Upper lobe of right lung (tissue), 1 donor: ENCODE measurements at regions not wholly inside any gene's neighbourhood (a gene's known extent, or its start where the extent isn't known, plus 50 kb on each side); places are given as distances from the start of the nearest gene placed in this dataset.

Experiments
- ATAC-seq: fragments of 200-7000 bp; cut with Tn5 transposase; one replicate; pipeline ENCODE4 v1.9.1; 2020; ENCODE audit warnings: mild to moderate bottlenecking, moderate library complexity
- DNase-seq: peaks from one replicate; pipeline ENCODE4 v3.0.0-alpha.2; 2020
- H3K27ac ChIP-seq: fragments of 200-600 bp; one replicate; pipeline ENCODE4 v1.8.0; 2022
- H3K27me3 ChIP-seq: fragments of 200-600 bp; one replicate; pipeline ENCODE4 v1.8.0; 2022; ENCODE audit warnings: mild to moderate bottlenecking
- H3K36me3 ChIP-seq: fragments of 200-600 bp; one replicate; pipeline ENCODE4 v1.8.0; 2022
- H3K4me1 ChIP-seq: fragments of 200-600 bp; one replicate; pipeline ENCODE4 v1.8.0; 2022
- H3K4me3 ChIP-seq: fragments of 200-600 bp; one replicate; pipeline ENCODE4 v1.8.0; 2022; ENCODE audit warnings: mild to moderate bottlenecking
- H3K9me3 ChIP-seq: fragments of 200-600 bp; one replicate; pipeline ENCODE4 v1.8.0; 2022
- intact Hi-C: fragments of 100-400 bp; cut with DNase I; formaldehyde crosslinking; loops from one replicate; pipeline ENCODE4 v1.11.0; 2022
- TF ChIP-seq, protein P1 (sequence below): fragments of 200-600 bp; IDR thresholded peaks from one replicate; pipeline ENCODE4 v1.8.0; 2022; ENCODE audit warnings: antibody characterized with exemption
- donor health status: DM: no; HTN: yes; CAD: no; lungs with severe emphysema.

DNA sequence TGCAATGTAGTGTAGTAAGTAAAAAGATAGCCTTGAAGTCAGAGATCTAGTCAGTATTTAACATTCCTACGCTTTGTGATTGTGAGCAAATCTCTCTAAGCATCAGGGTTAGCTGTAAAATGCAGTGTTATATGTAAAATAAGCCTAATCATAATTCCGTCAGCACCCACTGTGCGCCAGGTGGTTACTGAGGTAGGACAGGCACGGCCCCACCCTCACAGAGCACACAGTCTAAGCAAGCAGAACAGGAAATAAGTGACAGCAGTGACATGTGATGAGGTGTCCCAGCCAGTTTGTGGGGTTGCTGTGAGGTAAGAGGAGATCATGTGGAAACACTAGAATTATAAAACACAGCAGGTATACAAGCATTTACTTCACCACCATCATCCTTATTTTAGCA lies 267.1 kb downstream of the ICOS start:
- H3K4me3 ChIP-seq: no peak overlapping the region
- intact Hi-C loops: no loop called here
- ATAC-seq (peak; percentile 25), DNase-seq (no peak)
- TF ChIP-seq, protein P1, sequence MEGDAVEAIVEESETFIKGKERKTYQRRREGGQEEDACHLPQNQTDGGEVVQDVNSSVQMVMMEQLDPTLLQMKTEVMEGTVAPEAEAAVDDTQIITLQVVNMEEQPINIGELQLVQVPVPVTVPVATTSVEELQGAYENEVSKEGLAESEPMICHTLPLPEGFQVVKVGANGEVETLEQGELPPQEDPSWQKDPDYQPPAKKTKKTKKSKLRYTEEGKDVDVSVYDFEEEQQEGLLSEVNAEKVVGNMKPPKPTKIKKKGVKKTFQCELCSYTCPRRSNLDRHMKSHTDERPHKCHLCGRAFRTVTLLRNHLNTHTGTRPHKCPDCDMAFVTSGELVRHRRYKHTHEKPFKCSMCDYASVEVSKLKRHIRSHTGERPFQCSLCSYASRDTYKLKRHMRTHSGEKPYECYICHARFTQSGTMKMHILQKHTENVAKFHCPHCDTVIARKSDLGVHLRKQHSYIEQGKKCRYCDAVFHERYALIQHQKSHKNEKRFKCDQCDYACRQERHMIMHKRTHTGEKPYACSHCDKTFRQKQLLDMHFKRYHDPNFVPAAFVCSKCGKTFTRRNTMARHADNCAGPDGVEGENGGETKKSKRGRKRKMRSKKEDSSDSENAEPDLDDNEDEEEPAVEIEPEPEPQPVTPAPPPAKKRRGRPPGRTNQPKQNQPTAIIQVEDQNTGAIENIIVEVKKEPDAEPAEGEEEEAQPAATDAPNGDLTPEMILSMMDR: no peak
- H3K36me3 ChIP-seq: no peaks in the 10 kb centered on the region
- H3K4me1 ChIP-seq: no peaks in the 10 kb centered on the region
- H3K9me3 ChIP-seq: no peaks in the 10 kb centered on the region
- no peak overlapping the region for H3K27ac ChIP-seq
- no peaks in the 10 kb centered on the region for H3K27me3 ChIP-seq

DNA sequence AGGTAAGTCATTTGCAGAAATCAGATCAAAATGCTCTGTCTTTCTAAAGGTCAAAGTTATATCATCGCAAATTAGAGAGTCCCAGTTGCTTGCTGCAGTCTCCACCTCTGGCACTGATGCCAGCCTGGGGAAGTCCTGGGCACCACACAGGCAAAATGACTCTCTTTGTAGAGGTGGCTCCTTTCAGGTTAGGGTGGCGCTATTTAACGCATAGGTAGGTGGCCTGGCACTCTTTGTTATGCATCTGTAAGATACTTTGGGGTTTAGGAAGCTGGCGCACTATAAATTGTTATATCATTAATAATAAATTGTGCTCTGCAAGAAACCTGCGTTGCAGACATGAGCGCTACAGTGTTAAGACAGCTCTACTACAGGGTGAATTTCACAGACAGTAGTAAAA lies 268.5 kb downstream of the ICOS start:
- Histone ChIP-seq H3K9me3 (no peaks in the 10 kb centered on the region), H3K27ac (no peak overlapping the region), H3K4me3 (no peak overlapping the region), H3K4me1 (no peaks in the 10 kb centered on the region), H3K36me3 (no peaks in the 10 kb centered on the region), H3K27me3 (no peaks in the 10 kb centered on the region)
- TF ChIP-seq, protein P1: no peak
- ATAC-seq (no peak), DNase-seq (no peak)
- intact Hi-C loops: no loop called here

DNA sequence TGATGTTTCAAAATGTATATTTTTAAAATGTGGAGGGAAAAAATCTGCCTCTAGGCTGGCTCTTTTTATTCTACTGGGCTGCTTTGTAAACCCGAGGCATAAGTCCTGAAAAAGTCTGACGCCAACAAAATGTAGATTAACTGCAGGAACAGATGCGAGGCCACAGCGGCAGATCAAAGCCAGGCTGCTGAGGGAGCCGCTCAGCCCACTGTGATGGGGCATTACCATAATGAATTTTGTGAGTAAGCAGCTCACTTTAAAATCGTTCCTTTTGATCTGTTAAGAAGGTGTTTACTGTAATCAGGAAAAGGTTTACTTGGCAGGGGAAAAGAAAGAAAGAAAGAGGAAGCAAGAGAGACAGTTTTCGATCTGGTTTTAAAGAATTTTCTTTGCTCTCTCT lies 269.0 kb downstream of the ICOS start:
- H3K9me3 ChIP-seq: no peaks in the 10 kb centered on the region
- no peaks in the 10 kb centered on the region for H3K4me1 ChIP-seq
- TF ChIP-seq, protein P1: no peak
- intact Hi-C loops: no loop called here
- no peak overlapping the region for H3K27ac ChIP-seq
- DNase-seq: no peak
- no peaks in the 10 kb centered on the region for H3K36me3 ChIP-seq
- H3K4me3 ChIP-seq: no peak overlapping the region
- ATAC-seq: no peak
- H3K27me3 ChIP-seq: no peaks in the 10 kb centered on the region

DNA sequence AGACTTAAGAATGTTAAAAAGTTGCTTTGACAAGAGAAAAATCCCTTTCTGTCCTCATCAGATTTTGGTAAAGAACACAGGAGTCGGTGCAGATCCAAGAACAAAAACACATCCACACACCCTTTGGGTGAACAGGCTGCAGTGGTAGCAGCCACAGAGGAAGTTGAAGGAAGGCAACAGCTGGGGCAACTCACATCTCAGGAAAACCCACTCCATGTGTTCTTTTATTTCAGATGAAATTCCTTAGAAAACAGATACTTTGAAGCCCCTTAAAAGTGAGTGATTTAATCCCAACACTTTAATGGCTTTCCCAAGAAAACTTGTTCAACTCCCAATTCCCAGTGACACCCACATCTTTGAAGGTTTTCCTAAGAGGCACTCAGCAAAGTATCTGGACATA lies 271.3 kb downstream of the ICOS start:
- Histone ChIP-seq H3K36me3 (no peaks in the 10 kb centered on the region), H3K27me3 (no peaks in the 10 kb centered on the region), H3K9me3 (no peaks in the 10 kb centered on the region), H3K27ac (no peak overlapping the region), H3K4me1 (no peaks in the 10 kb centered on the region), H3K4me3 (no peak overlapping the region)
- DNase-seq (no peak), ATAC-seq (no peak)
- intact Hi-C loops: no loop called here
- TF ChIP-seq, protein P1: no peak

DNA sequence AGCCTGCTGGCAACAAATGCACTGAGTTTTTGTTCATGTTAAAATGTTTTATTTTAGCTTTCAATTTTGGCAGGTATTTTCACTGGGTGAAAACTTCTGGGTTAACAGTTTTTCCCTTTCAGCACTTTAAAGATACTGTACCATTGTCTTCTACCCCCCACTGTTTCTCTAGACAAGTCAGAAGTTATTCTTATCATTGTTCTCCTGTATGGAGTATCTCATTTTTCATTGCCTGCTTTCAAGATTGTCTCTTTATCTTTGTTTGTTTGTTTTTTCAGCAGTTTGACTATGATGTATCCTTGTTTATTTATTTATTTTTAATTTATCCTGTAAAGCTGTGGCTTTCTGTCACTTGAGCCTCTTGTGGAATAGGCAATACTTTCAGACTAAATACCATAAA lies 277.0 kb downstream of the ICOS start:
- TF ChIP-seq, protein P1: no peak
- Histone ChIP-seq H3K9me3 (no peaks in the 10 kb centered on the region), H3K4me1 (no peaks in the 10 kb centered on the region), H3K27me3 (no peaks in the 10 kb centered on the region), H3K4me3 (no peak overlapping the region), H3K27ac (no peak overlapping the region), H3K36me3 (no peaks in the 10 kb centered on the region)
- DNase-seq (no peak), ATAC-seq (no peak)
- intact Hi-C loops: no loop called here

DNA sequence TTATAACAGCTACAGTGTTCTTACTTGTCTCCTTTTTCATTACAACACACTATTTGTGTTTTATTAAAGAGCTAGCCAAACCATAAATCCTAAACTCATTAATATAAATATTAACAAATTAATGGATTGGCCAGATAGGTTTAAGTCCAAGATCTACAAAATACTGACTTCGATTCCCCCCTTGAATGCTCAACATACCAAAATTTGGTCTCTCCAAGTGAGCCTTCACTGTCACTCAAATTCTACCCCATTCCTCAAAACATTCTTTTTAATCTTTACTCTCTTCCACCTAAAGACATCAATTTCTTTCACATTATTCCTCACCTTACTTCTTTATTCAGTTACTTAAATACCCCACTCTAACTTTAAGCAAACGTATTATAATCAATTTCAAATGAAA lies 281.5 kb downstream of the ICOS start:
- TF ChIP-seq, protein P1: no peak
- intact Hi-C loops: no loop called here
- no peak overlapping the region for H3K4me3 ChIP-seq
- H3K4me1 ChIP-seq: no peaks in the 10 kb centered on the region
- H3K9me3 ChIP-seq: no peaks in the 10 kb centered on the region
- DNase-seq (no peak), ATAC-seq (no peak)
- H3K27ac ChIP-seq: no peak overlapping the region
- H3K36me3 ChIP-seq: no peaks in the 10 kb centered on the region
- H3K27me3 ChIP-seq: no peaks in the 10 kb centered on the region
